ENCODE measurements at regions not wholly inside any gene's neighbourhood (a gene's known extent, or its start where the extent isn't known, plus 50 kb on each side); places are given as distances from the start of the nearest gene placed in this dataset.

DNA sequence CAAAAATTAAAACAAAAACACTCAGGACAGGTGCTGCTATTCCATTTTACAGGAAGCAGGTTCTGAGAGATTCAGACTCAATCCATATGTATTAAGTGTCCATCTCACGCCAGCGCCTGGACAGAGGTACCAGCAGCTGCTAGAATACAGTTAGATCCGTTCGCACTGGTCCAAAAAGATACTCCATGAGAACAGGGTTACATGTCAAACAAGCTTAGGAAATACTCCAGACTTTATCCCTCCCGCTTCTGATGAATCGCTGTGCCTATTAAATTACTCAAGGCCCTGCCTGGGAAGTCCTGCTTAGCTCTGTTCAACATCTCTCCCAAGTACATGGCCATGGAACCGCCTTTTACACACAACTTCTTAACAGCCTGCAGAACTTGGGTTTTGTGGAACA, 50.2 kb upstream of the SLC35C1 start:
- Histone ChIP-seq H2AFZ (ENCODE audit: low read length) (no peak overlapping the region), H3K9me2 (replicated peaks; ENCODE audit: insufficient read depth, low read length) (no peaks in the 10 kb centered on the region), H3F3A (ENCODE audit: insufficient read depth, low read length) (no peaks in the 10 kb centered on the region), H3K4me3 (ENCODE audit: low read length) (no peak overlapping the region), H3K79me2 (ENCODE audit: low read length) (no peaks in the 10 kb centered on the region), H3K36me3 (replicated peaks; ENCODE audit: insufficient read depth, low read length) (no peaks in the 10 kb centered on the region), H3K27me3 (replicated peaks; ENCODE audit: insufficient read depth, low read length) (peaks cover 5% of the 10 kb centered on the region), H3K9me3 (replicated peaks; ENCODE audit: insufficient read depth, low read length) (no peaks in the 10 kb centered on the region), H4K20me1 (ENCODE audit: insufficient read depth, low read length) (no peaks in the 10 kb centered on the region), H3K4me1 (ENCODE audit: low read length) (no peaks in the 10 kb centered on the region), H3K27ac (ENCODE audit: low read length) (no peak overlapping the region), H3K9ac (ENCODE audit: low read length) (no peak overlapping the region), H3K4me2 (ENCODE audit: low read depth, low read length) (no peak overlapping the region)
- TF ChIP-seq EZH2 (optimal IDR thresholded peaks at IDR 0.05; ENCODE audit: low read depth, low read length): no peak
- no peak for TF ChIP-seq EZH2phosphoT487 (IDR thresholded peaks at IDR 0.05; ENCODE audit: low read length)
- TF ChIP-seq, protein P1, sequence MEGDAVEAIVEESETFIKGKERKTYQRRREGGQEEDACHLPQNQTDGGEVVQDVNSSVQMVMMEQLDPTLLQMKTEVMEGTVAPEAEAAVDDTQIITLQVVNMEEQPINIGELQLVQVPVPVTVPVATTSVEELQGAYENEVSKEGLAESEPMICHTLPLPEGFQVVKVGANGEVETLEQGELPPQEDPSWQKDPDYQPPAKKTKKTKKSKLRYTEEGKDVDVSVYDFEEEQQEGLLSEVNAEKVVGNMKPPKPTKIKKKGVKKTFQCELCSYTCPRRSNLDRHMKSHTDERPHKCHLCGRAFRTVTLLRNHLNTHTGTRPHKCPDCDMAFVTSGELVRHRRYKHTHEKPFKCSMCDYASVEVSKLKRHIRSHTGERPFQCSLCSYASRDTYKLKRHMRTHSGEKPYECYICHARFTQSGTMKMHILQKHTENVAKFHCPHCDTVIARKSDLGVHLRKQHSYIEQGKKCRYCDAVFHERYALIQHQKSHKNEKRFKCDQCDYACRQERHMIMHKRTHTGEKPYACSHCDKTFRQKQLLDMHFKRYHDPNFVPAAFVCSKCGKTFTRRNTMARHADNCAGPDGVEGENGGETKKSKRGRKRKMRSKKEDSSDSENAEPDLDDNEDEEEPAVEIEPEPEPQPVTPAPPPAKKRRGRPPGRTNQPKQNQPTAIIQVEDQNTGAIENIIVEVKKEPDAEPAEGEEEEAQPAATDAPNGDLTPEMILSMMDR (IDR thresholded peaks at IDR 0.05; ENCODE audit: low read length): no peak
- no peak for DNase-seq

DNA sequence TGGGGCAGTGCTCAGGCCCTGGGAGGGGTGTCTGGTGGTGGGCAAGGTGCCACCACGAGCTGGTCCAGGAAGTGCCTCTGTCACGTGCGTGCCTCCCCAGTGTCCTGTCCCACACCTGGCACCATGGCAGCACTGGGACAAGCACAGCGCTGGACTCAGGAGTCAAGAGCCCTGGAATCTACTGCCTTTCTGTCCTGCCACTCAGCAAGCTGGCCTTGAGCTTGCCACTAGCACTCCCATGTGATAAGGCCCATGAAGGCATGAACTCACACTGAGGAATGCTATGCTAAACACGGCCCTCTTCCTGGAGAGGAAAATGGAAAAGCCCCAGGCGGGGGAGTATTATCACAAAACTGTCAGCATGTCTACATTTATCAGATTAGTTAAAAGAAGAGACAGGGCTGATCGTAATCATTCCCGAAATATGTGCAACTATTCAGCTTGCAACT, 50.7 kb upstream of the SLC35C1 start:
- Histone ChIP-seq H3K27me3 (replicated peaks; ENCODE audit: insufficient read depth, low read length) (peaks cover 5% of the 10 kb centered on the region), H3K9ac (ENCODE audit: low read length) (no peak overlapping the region), H3F3A (ENCODE audit: insufficient read depth, low read length) (no peaks in the 10 kb centered on the region), H3K27ac (ENCODE audit: low read length) (no peak overlapping the region), H4K20me1 (ENCODE audit: insufficient read depth, low read length) (no peaks in the 10 kb centered on the region), H3K4me3 (ENCODE audit: low read length) (no peak overlapping the region), H3K79me2 (ENCODE audit: low read length) (no peaks in the 10 kb centered on the region), H2AFZ (ENCODE audit: low read length) (no peak overlapping the region), H3K9me2 (replicated peaks; ENCODE audit: insufficient read depth, low read length) (no peaks in the 10 kb centered on the region), H3K9me3 (replicated peaks; ENCODE audit: insufficient read depth, low read length) (no peaks in the 10 kb centered on the region), H3K4me1 (ENCODE audit: low read length) (no peaks in the 10 kb centered on the region), H3K4me2 (ENCODE audit: low read depth, low read length) (no peak overlapping the region), H3K36me3 (replicated peaks; ENCODE audit: insufficient read depth, low read length) (no peaks in the 10 kb centered on the region)
- no peak for TF ChIP-seq EZH2 (optimal IDR thresholded peaks at IDR 0.05; ENCODE audit: low read depth, low read length)
- no peak for DNase-seq

DNA sequence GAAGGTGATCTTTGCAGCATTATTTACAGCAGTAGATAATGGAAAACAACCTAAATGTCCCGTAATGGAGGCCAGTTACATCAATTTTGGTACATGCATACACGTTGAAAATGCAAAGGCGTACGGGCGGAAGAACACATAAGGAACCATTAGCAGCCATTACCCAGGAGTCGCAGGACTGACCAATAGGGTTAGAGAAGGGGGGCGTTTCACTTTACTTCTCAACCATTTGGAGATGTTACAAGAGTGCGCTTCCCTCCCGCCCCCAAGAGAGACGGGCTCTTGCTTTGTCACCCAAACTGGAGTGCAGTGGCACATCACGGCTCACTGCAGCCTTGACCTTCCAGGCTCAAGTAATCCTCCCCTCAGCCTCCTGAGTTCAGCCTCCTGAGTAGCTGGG, 52.8 kb upstream of the SLC35C1 start:
- no peak for DNase-seq
- Histone ChIP-seq H2AFZ (ENCODE audit: low read length) (no peak overlapping the region), H3K36me3 (replicated peaks; ENCODE audit: insufficient read depth, low read length) (no peaks in the 10 kb centered on the region), H3K4me2 (ENCODE audit: low read depth, low read length) (no peak overlapping the region), H3K27me3 (replicated peaks; ENCODE audit: insufficient read depth, low read length) (peaks cover 5% of the 10 kb centered on the region), H3K4me1 (ENCODE audit: low read length) (no peaks in the 10 kb centered on the region), H3K9ac (ENCODE audit: low read length) (no peak overlapping the region), H3F3A (ENCODE audit: insufficient read depth, low read length) (no peaks in the 10 kb centered on the region), H3K9me3 (replicated peaks; ENCODE audit: insufficient read depth, low read length) (no peaks in the 10 kb centered on the region), H3K9me2 (replicated peaks; ENCODE audit: insufficient read depth, low read length) (no peaks in the 10 kb centered on the region), H4K20me1 (ENCODE audit: insufficient read depth, low read length) (no peaks in the 10 kb centered on the region), H3K27ac (ENCODE audit: low read length) (no peak overlapping the region), H3K4me3 (ENCODE audit: low read length) (no peak overlapping the region), H3K79me2 (ENCODE audit: low read length) (no peaks in the 10 kb centered on the region)
- no peak for TF ChIP-seq EZH2 (optimal IDR thresholded peaks at IDR 0.05; ENCODE audit: low read depth, low read length)
- TF ChIP-seq, protein P1 (IDR thresholded peaks at IDR 0.05; ENCODE audit: low read length): no peak

DNA sequence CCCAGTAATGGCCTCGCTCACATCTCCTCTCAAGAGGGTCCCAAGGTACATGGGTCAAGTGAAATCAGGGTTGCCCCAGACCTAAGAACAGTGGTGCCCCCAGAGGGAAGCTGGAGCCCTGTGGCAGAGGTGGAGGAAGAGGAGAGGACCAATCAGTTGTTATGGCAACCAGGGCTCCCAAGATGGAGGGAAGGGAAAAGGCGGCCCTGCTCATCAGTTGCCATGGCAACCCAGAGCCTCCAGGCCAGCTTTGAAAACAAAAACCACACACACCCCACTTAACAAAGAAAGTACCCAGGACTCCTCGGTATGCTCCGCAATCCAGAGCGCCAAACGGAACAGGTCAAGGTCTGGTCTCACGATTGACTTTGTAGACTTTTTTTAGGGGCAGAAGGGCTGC, 53.5 kb upstream of the SLC35C1 start:
- Histone ChIP-seq H3K4me1 (ENCODE audit: low read length) (no peaks in the 10 kb centered on the region), H3K9ac (ENCODE audit: low read length) (no peak overlapping the region), H3F3A (ENCODE audit: insufficient read depth, low read length) (no peaks in the 10 kb centered on the region), H3K27me3 (replicated peaks; ENCODE audit: insufficient read depth, low read length) (peaks cover 5% of the 10 kb centered on the region), H4K20me1 (ENCODE audit: insufficient read depth, low read length) (no peaks in the 10 kb centered on the region), H3K4me3 (ENCODE audit: low read length) (no peak overlapping the region), H3K79me2 (ENCODE audit: low read length) (no peaks in the 10 kb centered on the region), H3K27ac (ENCODE audit: low read length) (no peak overlapping the region), H3K9me2 (replicated peaks; ENCODE audit: insufficient read depth, low read length) (no peaks in the 10 kb centered on the region), H3K36me3 (replicated peaks; ENCODE audit: insufficient read depth, low read length) (no peaks in the 10 kb centered on the region), H3K4me2 (ENCODE audit: low read depth, low read length) (no peak overlapping the region), H3K9me3 (replicated peaks; ENCODE audit: insufficient read depth, low read length) (no peaks in the 10 kb centered on the region), H2AFZ (ENCODE audit: low read length) (no peak overlapping the region)
- TF ChIP-seq, protein P1 (IDR thresholded peaks at IDR 0.05; ENCODE audit: low read length): no peak
- no peak for TF ChIP-seq EZH2phosphoT487 (IDR thresholded peaks at IDR 0.05; ENCODE audit: low read length)
- no peak for TF ChIP-seq EZH2 (optimal IDR thresholded peaks at IDR 0.05; ENCODE audit: low read depth, low read length)
- no peak for DNase-seq

Data from MM.1S (cell line).